ENCODE measurements at regions not wholly inside any gene's neighbourhood (a gene's known extent, or its start where the extent isn't known, plus 50 kb on each side); places are given as distances from the start of the nearest gene placed in this dataset.

- TF ChIP-seq CTCF (IDR thresholded peaks at IDR 0.05; ENCODE audit: low read depth, low read length, poor library complexity, severe bottlenecking) (no peak), EZH2phosphoT487 (IDR thresholded peaks at IDR 0.05; ENCODE audit: borderline replicate concordance, low read length) (no peak)
These were observed 172.5 kb upstream of the MIR17HG start for GRCh38 chr13:91174886-91175501.
